BJ (cell line): ENCODE measurements at regions not wholly inside any gene's neighbourhood (a gene's known extent, or its start where the extent isn't known, plus 50 kb on each side); places are given as distances from the start of the nearest gene placed in this dataset.
"Not testable (repeated sequence)": the region's sequence is repeated elsewhere in the genome, so short reads cannot be mapped to it uniquely, and the experiment has no call there.

Experiments used
- CTCF ChIA-PET: fragments of 350-600 bp; formaldehyde crosslinking; extraction: SDS; loops from one replicate; lab custom pipeline; 2021; ENCODE audit warnings: antibody characterized with exemption, inconsistent platforms; lab: Yijun Ruan, JAX
- POLR2A ChIA-PET: fragments of 300-600 bp; sonication (Branson Sonifier 250); formaldehyde crosslinking; extraction: SDS; loops from one replicate; lab custom pipeline; 2021; ENCODE audit warnings: antibody characterized with exemption; lab: Charles Lee
- DNase-seq: peaks from one replicate; pipeline ENCODE4 v3.0.0-alpha.2; 2011; ENCODE audit warnings: low read depth
- H3K27me3 ChIP-seq: 2 replicates; pipeline ENCODE4 v1.6.0; 2011; ENCODE audit warnings: low read length; ENCODE audit not compliant: control insufficient read depth, insufficient read depth
- H3K36me3 ChIP-seq: 2 replicates; pipeline ENCODE4 v1.5.1; 2011; ENCODE audit warnings: low read length; ENCODE audit not compliant: control insufficient read depth, insufficient read depth
- H3K4me3 ChIP-seq: 2 replicates; pipeline ENCODE4 v1.5.1; 2011; ENCODE audit warnings: low read depth, mild to moderate bottlenecking, control low read depth, low read length
- CTCF ChIP-seq: IDR thresholded peaks from 2 replicates; pipeline ENCODE4 v1.5.1; 2011; ENCODE audit warnings: low read depth, mild to moderate bottlenecking, control low read depth, inconsistent platforms, low read length, moderate library complexity; ENCODE audit not compliant: insufficient read depth

DNA sequence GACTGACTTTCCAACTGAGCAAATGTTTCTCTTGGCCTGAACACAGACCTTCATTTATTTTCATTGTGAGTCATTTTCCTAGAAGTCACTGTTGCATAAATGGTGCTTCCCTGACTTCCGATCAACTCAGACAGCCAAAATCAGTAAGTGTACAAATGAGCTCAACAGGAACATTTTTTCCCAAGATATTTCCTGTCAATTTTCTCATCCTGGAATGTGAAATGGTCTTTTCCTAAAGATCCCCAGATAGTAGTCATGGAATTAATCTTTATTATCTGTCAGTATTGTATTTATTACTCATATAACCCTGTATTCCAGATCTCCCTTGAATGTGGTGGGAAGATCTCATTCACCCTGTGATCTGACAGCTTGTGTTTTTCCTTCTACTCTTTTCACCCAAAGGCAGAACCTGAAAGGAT lies 360.3 kb upstream of the KIF2B start:
- H3K36me3 ChIP-seq = no peaks in the 10 kb centered on the region
- no peak overlapping the region for H3K4me3 ChIP-seq
- no peak for DNase-seq
- POLR2A ChIA-PET = no interaction called here
- CTCF ChIA-PET = no interaction called here
- no peak for TF ChIP-seq CTCF
- no peaks in the 10 kb centered on the region for H3K27me3 ChIP-seq

- H3K4me3 ChIP-seq, H3K36me3 ChIP-seq, CTCF ChIA-PET, DNase-seq, POLR2A ChIA-PET, H3K27me3 ChIP-seq: not testable (repeated sequence)
Observed at GRCh38 chr17:53455943-53456342, 366.8 kb upstream of the KIF2B start.

DNA sequence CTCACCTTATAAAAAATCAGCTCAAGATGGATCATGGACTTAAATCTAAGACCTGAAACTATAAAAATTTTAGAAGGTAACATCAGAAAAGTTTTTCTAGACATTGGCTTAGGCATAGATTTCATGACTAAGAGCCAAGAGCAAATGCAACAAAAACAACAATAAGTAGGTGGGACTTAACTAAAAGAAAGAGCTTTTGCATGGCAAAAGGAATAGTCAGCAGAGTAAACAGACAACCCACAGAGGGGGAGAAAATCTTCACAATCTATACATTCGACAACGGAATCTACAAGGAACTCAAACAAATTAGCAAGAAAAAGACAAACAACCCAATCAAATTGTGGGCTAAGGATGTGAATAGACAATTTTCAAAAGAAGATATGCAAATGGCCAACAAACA lies 368.4 kb upstream of the KIF2B start:
- CTCF ChIA-PET = no interaction called here
- H3K4me3 ChIP-seq = no peak overlapping the region
- POLR2A ChIA-PET = no interaction called here
- H3K27me3 ChIP-seq = no peaks in the 10 kb centered on the region
- DNase-seq = no peak
- no peaks in the 10 kb centered on the region for H3K36me3 ChIP-seq
- TF ChIP-seq CTCF = no peak

DNA sequence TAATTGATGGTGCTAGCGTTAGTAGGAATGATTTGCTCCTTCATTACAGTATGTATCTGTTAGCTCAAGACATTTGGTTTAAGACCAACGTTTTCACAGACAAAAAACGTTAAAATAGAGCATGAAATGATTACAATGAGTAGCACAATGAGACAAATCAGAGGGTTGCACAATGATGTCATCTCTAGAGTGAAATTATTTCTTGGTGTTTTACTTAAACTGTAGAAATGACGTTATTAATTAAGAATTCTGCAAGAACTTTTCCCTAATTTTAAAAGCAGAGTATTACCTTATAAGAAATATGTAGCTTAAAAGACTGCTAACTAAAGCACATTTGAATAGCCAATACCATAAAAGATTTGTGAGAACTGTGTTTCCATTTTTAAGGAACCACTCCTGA lies 373.4 kb upstream of the KIF2B start:
- Histone ChIP-seq H3K4me3 (no peak overlapping the region), H3K27me3 (no peaks in the 10 kb centered on the region), H3K36me3 (no peaks in the 10 kb centered on the region)
- TF ChIP-seq CTCF = no peak
- DNase-seq = no peak
- POLR2A ChIA-PET = no interaction called here
- CTCF ChIA-PET = no interaction called here

DNA sequence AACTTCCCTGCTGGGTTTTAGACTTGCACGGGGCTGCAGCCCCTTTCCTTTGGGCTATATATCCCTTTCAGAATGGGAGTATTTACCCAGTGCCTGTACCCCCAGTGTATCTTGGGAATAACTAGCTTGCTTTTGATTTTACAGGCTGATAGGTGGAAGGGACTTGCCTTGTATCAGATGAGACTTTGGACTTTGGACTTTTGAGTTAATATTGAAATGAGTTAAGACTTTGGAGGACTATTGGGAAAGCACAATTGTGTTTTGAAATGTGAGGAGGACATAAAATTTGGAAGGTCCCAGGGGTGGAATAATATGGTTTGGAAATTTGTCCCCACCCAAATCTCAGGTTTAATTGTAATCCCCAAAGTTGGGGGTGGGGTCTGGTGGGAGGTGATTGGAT lies 393.8 kb upstream of the KIF2B start:
- TF ChIP-seq CTCF = no peak
- POLR2A ChIA-PET = no interaction called here
- CTCF ChIA-PET = no interaction called here
- no peak overlapping the region for H3K4me3 ChIP-seq
- H3K36me3 ChIP-seq = no peaks in the 10 kb centered on the region
- DNase-seq = no peak
- no peaks in the 10 kb centered on the region for H3K27me3 ChIP-seq

- ChIA-PET CTCF (no interaction called here), POLR2A (no interaction called here)
- no peak for DNase-seq
- Histone ChIP-seq H3K36me3 (no peaks in the 10 kb centered on the region), H3K4me3 (no peak overlapping the region), H3K27me3 (no peaks in the 10 kb centered on the region)
- TF ChIP-seq CTCF = no peak
Observed at GRCh38 chr17:53426505-53426904, 396.2 kb upstream of the KIF2B start.
